ENCODE measurements at regions not wholly inside any gene's neighbourhood (a gene's known extent, or its start where the extent isn't known, plus 50 kb on each side); places are given as distances from the start of the nearest gene placed in this dataset.

DNA sequence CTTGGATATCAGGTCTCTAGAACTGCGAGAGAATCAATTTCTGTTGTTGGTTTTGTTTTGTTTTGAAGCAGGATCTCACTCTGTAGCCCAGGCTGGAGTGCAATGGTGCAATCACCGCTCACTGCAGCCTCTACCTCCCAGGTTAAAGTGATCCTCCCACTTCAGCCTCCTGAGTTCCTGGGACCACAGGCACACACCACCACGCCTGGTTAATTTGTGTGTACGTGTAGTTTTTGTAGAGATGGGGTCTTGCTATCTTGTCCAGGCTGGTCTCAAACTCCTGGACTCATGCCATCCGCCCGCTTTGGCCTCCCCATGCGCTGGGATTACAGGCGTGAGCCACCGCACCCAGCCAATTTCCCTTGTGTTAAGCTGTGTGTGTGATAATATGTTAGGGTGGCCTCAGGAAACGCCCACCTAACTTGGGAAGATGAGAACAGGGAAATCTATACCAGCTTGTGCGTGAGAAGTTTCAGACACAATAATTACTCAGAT, 109.6 kb downstream of the SIK1 start (continued):
- TF ChIP-seq CHD7 (IDR thresholded peaks at IDR 0.05; ENCODE audit: insufficient replicate concordance, low read length) = no peak
- TF ChIP-seq TAF7 (optimal IDR thresholded peaks at IDR 0.05; ENCODE audit: borderline replicate concordance, low read depth, low read length) = no peak
- TF ChIP-seq BCL11A (IDR thresholded peaks at IDR 0.05; ENCODE audit: low read depth in 2 of 2, low read length in 2 of 2) = no peak
- no peak for TF ChIP-seq ASH2L (IDR thresholded peaks at IDR 0.05; ENCODE audit: low read length)
- TF ChIP-seq CREB1 (IDR thresholded peaks at IDR 0.05) = no peak

All from H1 (cell line).